ENCODE measurements at regions not wholly inside any gene's neighbourhood (a gene's known extent, or its start where the extent isn't known, plus 50 kb on each side); places are given as distances from the start of the nearest gene placed in this dataset.

GRCh38 chr2:51149725-51150124 lies 117.8 kb upstream of the NRXN1 start:
- TF ChIP-seq CTCF (IDR thresholded peaks at IDR 0.05) (no peak), POLR2A (IDR thresholded peaks at IDR 0.05) (no peak)

Data from right lobe of liver (tissue), 4 donors.